HG02642 (cell line): ENCODE measurements at regions not wholly inside any gene's neighbourhood (a gene's known extent, or its start where the extent isn't known, plus 50 kb on each side); places are given as distances from the start of the nearest gene placed in this dataset.

Experiments
- ATAC-seq: cut with Tn5 transposase; IDR thresholded peaks from one replicate; pipeline ENCODE4 v1.9.1; 2021; ENCODE audit warnings: mild to moderate bottlenecking; ENCODE audit not compliant: unreplicated experiment, poor library complexity

- no peak for ATAC-seq
These were observed 384.2 kb upstream of the MYT1L start for GRCh38 chr2:2715036-2715818.

- no peak for ATAC-seq
These were observed 383.3 kb upstream of the MYT1L start for GRCh38 chr2:2714408-2714807.

DNA sequence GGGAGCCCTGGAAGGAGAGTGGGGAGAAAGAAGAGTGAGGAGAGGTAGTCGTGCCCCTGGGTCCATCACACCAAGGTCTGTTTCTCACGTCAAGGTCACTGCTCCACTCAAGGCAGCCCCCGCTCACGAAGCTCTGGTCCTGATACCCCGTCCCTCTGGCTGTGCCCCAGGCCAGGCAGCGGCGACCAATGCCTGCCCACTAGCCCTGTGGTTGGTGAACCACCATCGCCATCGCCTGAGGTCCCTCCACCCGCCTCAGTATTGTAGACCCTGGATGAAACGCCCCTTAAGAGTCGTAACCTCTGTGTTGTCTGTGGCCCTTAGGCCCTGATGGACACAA lies 378.3 kb upstream of the MYT1L start:
- no peak for ATAC-seq

- no peak for ATAC-seq
These were observed 377.7 kb upstream of the MYT1L start for GRCh38 chr2:2708575-2709430.

DNA sequence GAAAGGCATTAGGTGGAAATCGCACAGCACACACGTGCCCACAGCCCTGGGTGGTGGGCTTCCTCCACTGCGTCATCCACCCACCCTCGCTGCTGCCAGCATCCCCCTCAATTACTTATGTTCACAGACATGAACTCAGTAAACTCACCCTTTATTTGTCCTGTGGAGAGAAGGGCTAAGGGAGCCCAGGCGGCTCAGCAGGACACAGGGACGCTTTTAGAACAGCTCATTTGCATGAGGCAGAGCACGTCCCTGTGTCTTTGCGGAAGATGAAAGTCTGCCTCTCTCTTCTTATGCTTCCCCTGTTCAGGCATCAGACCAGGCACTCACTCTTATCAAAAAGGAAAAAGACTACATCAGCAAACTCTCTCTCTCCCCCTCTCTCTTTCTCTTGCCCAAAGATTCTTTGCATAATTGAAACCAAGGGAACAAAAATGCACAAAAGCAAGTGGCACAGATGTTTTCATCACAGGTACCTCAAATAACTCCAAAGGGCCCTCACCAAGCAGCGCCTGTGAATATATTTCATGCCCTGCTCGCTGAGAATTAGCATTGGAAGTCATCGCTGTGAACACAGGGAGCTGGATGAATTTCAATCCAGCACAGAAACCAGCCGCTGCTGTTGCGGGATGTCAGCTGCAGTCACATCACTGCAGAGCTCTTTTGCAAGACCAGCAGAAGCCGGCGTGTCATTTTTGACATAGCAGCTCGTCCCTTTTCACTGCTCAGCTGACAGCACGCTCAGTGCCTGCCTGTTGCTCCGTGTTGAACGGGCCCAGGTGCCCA lies 376.3 kb upstream of the MYT1L start:
- ATAC-seq = no peak

DNA sequence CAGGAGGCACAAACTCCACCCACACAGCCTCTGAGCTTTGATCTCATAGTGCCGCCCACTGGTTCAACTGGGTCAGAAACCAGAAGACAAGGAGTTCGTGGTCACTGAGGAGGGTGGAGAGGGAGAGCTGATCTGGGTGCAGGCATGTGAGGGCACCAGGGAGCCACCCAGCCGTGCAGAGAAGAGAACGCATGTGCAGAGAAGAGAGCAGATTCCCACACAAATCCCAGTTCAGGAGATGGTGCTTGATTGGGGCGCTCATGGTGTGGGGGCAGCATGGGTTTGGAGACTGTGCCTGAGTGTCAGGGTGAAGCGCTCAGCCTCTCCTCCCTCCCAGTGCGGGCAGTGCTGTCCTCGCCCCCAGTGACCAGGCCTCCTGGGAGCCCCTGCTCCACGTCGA lies 375.2 kb upstream of the MYT1L start:
- no peak for ATAC-seq

GRCh38 chr2:2705871-2706270 lies 374.8 kb upstream of the MYT1L start:
- no peak for ATAC-seq

GRCh38 chr2:2704428-2705090 lies 373.5 kb upstream of the MYT1L start:
- ATAC-seq = no peak

DNA sequence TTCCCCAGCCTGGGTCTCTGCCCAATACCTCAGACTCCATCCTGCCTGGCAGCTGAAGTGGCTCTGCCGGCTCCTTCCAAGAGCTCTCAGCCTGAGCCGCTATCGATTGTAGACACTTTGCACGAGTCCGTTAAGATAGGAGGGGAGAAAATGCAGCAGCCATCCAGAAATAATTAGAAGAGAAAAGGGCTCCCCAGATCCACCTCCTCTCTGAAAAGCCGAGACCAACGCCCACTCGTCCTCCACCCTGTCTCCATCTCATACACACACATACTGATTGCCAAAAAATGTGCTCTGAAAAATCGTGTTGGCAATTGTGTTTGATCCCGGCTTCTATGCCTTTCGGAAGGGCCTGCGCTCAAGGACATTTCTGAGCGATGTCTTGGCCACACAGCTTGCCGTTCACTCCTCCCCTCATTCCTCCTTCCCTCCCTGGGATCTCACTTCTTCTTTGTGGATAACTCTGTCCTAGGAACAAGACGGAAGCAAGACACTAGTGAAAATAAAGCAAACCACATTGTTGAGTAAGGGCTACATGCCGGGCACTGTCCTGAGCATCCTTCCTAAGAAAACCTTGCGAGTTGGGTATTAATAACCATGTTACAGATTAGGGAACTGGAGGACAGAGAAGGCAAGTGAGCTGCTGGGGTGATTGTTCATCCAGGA lies 372.8 kb upstream of the MYT1L start:
- ATAC-seq = no peak

DNA sequence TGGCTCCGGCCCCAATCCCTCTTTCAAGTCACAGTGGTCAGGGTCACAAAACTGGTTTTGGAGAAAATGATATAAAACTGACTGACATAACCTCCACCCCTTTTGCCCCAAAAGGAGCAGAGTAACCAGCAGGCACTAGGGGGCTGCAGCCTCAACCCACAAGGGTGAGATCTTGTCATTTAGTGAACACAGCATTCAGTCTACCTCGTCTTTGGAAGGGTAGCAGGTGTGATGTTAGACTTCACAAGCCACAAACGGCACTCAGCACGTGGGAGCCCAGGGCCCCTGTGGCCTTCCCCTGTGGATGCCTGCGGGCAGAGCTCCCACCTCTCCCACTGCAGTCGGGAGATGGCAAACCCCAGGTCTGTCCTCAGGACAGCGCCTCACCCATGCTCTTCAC lies 372.1 kb upstream of the MYT1L start:
- no peak for ATAC-seq

DNA sequence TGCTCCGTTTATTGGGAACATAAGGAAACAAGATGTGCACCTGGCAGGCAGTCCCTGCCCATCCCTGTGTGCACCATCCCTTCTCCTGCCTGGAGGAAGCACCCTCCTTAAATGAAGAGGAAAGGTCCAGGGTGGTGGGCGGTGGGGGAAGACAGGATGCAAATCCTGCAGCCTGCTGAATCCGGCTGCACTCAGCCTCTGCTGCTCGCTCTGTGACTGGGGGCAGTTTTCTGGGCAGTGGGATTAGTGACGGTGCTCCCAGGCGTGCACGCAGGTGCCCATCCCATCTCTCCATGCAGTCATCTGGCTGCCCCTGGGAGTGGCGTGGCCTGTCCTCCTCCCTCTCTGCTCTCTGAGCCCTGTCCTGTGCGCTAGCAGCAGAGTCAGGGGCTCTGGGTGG lies 371.3 kb upstream of the MYT1L start:
- ATAC-seq = no peak

DNA sequence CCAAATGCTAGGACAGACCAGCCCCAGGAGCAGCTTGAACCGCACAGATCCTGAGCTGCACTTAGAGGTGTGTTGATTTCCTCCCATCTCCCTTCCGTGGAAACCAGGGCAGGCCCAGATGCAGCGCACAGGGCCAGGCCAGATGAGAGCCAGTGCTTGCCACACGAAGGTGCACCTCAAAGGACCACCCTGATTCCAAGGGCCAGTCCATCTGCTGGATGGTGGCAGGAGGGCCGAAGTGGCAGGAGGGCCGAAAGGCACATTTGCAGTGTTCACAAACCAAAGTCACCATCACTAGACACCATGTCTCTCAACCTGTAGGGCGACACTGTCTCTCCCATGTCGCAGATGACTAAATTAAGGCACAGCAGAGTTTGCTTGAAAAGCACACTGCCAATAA lies 370.7 kb upstream of the MYT1L start:
- ATAC-seq = no peak

DNA sequence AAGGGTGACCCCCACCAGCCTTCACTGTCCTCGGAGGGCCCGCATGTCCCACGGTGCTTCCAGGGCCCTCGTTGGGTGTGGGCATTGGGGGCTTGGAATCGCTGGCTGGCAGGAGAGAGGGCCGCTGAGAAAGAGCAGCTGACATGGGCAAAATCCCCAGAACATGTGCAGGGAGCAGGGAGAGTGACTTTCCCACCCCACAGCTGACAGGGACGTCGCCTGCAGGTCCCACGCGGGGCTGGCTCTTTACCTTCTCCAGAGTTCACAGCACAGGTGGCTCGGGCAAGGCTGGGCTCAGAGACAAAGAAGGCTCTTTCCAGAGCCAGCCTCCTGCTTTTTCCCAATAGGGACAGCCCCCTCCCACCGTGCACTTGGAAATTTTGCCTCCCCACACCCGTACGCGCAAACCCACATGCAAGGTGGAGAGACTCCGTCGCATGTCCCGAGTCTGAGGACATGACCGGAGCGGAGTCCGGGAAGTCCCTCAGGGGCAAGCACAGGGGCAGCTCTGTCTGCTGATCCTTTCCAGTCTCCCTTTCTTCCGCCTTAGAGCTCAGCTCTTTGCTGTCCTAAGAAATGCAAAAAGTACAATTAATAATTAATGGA lies 370.2 kb upstream of the MYT1L start:
- ATAC-seq = no peak

DNA sequence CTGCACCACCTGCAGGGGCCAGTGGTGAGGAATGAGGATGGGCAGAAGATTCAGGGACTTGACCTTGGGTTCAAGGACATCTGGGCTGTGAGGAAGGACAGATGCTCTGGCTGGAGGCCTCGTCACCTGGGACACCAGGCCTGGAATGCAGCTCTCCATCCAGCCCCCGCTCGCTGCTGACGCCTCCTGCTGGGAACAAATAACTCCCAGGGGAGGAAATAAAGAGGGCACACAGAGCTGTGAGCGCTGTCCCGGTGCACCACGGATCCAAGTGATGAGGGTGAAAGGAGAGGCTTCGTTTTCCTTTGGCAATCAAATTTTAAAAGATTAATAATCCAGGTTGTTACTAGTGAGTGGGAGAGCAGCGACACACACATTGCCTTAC lies 368.0 kb upstream of the MYT1L start:
- ATAC-seq = no peak

DNA sequence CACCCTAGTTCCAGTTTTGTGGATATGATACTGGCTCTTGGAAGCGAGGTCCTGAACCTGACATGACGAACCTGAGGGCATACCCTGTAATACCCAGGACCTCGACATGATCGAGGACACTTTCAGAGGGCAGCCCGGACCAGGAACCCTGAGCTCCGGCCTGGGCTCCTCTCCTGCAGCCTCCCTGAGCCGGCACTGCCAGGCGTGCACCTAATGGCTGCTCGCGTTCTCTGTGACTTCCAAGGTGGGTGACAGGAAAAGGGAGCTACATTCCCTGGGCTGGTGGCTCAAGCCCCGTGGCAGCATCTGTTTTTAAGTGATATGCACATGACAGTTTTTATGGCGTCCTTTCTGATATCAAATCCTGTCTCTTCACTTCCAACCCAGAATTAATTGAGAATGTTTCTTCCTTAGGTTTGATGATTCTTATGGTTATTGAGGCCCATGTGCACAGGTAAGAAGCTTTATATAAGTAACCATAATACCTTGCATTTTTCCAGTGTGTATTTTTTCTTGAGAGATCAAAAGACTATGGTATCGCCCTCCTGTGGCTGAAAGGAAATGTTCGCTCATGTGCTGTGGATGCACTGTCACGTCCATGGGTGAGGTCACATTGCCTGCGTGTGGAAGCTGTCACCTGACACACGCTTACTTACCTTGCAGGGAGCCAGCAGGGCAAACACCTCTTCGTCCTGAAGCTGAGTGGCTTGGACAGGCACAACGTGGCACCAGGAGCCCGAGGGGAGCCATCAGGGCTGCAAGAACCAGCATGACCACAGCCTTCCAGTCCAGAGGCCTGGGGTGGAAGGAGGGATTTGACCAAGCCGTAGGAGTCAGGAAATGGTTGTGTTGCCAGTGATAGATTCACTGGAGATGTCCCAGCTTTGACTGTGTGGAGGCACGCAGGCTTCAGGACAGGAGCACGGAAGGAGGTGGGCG lies 367.4 kb upstream of the MYT1L start:
- no peak for ATAC-seq

GRCh38 chr2:2696733-2697455 lies 365.8 kb upstream of the MYT1L start:
- no peak for ATAC-seq

DNA sequence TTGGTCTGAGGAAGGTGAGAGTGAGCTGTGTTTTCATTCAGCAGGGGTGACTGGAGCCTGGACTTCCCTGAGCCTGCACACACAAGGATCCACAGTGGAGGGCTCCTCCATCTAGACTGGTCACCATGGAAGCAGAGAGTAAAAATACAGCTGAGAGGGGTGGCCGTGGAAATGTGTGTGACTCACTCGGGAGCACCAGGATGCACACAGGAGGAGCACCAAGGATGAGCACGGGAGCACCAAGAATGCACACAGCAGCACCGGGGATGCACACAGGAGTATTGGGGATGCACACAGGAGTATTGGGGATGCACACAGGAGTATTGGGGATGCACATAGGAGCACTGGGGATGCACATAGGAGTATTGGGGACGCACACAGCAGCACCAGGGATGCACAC lies 365.2 kb upstream of the MYT1L start:
- ATAC-seq = no peak

- ATAC-seq = no peak
These were observed 363.7 kb upstream of the MYT1L start for GRCh38 chr2:2694746-2695145.
